HG02852 (cell line): ENCODE measurements at regions not wholly inside any gene's neighbourhood (a gene's known extent, or its start where the extent isn't known, plus 50 kb on each side); places are given as distances from the start of the nearest gene placed in this dataset.
"Not testable (repeated sequence)": the region's sequence is repeated elsewhere in the genome, so short reads cannot be mapped to it uniquely, and the experiment has no call there.

Experiments
- ATAC-seq: cut with Tn5 transposase; IDR thresholded peaks from one replicate; pipeline ENCODE4 v1.9.1; 2021; ENCODE audit warnings: mild to moderate bottlenecking, moderate library complexity; ENCODE audit not compliant: unreplicated experiment

GRCh38 chr15:100766243-100767000 is 113.2 kb upstream of the ALDH1A3 start:
- ATAC-seq, result no peak

GRCh38 chr15:100767001-100767825 is 112.4 kb upstream of the ALDH1A3 start:
- ATAC-seq, result no peak

DNA sequence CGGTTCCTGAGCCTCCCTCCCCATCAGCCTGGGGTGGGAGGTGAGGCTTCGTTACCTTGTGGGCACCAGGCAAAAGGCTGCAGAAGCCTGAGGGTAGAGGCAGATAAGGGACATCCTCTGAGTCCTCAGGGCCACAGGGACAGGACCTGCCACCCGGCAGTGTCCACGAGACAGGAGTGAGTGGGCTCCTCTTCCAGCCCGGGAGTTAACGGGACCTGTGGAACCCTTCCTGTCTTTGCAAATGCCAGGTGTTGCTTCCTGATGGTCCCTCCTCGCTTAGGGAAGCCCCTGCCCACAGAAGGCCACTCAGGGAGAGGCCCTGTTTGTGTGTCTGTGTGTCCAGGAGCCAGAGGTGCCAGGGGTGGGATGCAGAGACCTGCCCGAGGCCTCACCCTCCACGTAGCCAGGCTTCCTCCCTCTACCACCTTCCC is 111.1 kb upstream of the ALDH1A3 start:
- no peak for ATAC-seq

- ATAC-seq, result no peak
Observed at GRCh38 chr15:100769043-100769974, 110.3 kb upstream of the ALDH1A3 start.

- ATAC-seq, result no peak
Observed at GRCh38 chr15:100769975-100770340, 109.7 kb upstream of the ALDH1A3 start.

- no peak for ATAC-seq
Observed at GRCh38 chr15:100770661-100771584, 108.7 kb upstream of the ALDH1A3 start.

DNA sequence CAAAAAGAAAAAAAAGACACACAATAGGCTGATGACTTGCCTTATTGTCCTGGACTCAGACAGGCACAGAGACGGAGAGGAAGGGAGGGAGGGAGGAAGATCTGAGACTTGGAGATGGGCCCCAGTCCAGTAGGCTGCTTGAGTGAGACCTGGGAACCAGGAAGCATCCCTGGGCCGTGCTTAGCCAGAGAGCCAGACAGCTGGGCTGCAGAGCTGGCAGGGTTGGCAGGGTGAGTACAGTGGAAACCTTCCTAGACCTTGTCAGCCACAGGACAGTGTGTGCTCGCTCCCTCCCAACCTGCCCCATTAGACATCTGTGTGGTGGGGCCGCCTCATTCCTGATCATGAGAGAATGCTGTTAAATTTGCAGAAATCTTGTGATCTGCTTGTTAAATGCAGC is 107.9 kb upstream of the ALDH1A3 start:
- ATAC-seq, result no peak

GRCh38 chr15:100772478-100772877 is 107.2 kb upstream of the ALDH1A3 start:
- ATAC-seq, result no peak

- ATAC-seq, result no peak
Observed at GRCh38 chr15:100772892-100773520, 106.6 kb upstream of the ALDH1A3 start.

GRCh38 chr15:100774044-100774443 is 105.6 kb upstream of the ALDH1A3 start:
- not testable (repeated sequence) for ATAC-seq

DNA sequence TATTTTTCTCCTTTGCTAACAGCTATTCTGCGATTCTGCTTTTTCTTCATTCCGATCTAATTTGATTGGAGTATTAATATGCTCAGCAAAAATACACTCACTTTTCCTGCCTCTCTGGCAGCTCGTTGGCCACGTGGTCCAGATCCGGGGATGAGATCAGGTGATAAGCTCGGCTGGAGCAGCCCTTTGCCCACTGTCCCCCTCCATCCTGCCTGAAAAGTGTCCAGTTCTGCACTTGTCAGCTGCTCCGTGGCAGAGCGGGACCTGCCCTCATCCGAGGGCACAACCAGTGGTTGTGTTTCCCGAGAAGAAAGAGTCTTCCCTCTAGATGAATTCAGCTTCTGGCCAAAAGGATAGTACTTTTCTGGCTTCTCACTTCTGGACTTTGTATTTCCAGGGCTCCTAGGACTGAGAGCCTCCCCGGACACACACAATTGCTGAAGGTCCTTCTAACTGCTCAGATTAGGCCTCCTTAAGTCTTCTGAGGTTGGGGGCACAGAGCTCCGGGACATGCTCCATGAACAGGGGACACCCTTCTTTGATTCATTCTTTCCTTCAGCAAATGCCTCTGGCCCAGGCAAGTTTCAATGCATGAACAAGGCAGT is 103.9 kb upstream of the ALDH1A3 start:
- no peak for ATAC-seq

GRCh38 chr15:100777821-100778220 is 101.8 kb upstream of the ALDH1A3 start:
- no peak for ATAC-seq

- no peak for ATAC-seq
Observed at GRCh38 chr15:100778831-100779288, 100.8 kb upstream of the ALDH1A3 start.

DNA sequence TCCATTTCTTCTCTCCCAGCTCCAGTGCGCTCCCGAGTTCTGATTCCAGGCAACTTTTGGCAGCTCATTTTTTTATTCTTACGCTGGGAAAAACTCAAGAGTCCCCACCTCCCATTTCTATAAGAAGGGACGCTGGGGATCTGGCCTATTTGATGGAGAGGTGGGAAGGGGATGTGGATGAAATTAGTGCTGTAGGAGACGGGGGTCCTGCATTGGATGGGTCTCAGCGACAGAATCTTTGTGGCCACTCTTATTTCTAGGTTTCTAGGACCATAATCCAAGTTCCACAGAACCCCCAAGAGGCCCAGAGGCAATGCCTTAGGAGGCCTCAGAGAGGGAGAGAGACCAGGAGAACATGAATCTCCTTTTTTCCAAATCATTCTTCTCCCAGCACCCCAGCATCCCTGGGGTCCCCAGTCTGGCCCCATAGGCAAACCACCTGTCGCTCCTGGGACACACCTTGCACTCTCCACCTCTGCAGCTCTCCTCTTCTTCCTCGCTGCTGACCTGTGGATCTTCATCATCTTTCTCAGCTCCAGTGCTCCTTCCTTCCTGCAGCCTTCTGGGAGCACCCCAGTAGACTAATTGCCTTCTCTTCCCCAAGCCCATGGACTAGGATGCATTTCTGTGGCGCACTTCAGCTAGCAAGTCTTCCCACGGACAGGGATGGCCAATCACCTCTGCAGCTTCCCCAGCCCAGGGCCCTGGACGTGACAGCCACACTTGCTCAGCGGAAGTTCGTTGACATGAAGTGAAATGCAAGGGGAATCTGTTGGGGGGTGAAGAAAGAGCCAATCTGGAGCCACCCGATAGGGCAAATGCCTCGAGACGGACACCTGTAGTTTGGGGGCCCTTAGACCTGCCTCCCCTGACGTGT is 100.1 kb upstream of the ALDH1A3 start:
- ATAC-seq, result no peak

GRCh38 chr15:100780208-100780800 is 99.3 kb upstream of the ALDH1A3 start:
- no peak for ATAC-seq

DNA sequence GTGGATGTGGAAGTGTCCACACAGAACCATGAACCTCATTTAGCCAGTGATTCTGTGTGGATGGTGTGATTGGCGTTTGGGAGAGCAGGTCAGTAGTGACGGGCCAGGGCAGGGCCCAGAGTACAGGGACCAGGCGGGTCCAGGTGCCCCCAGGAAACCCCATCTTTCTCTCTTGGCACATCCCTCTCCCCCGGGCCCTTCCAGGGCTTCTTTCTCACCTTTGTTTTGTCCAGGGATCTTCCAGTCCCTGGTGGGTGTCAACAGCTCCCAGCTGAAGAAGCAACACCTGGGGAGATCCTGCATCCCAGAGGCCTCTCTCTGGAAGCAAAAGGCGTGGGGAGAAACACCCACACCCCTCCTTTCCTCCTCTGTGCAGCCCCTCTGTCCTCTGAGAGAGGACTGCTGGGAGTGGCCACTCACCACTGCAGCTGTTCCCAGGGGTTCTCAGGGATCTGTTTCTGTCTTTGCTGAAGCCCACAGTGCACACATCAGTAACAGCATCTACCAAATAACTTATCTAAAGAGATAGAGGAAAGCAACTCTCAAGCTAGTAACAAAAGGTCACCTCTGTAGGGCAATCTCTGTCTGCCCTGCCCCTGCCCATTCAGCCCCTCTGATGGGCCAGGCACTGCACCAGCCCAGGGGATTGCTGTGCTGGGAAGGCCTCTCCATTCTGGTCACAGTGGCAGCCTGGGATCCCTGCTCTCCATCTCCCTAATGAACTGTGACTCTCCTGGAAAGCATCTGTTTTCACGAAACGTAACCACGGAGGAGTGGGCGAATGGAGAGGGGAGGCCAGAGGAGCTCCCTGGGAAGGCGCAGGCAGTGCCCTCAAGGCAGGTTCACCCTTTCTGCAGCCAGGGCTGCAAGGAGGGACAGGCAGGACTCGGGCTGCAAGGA is 98.3 kb upstream of the ALDH1A3 start:
- no peak for ATAC-seq
